ENCODE measurements at regions not wholly inside any gene's neighbourhood (a gene's known extent, or its start where the extent isn't known, plus 50 kb on each side); places are given as distances from the start of the nearest gene placed in this dataset.

DNA sequence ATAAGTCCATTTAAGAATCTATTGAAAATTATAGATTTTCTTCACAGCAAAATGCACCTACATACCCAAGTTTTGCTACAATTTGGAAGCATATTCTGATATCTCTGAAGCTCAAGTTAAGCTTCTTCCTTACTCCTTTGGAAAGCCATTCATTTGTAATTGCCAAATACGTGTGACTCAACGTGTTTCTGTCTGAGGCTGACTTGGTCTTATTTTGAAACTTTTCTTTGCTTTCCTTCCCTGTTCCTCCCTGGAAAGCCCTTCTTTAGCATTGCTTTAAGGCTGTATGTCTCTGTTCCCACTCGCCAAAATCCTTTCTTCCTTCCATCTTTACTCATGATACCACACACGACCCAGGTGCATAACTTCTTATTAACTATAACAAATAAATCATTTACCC, 232.0 kb downstream of the ZBBX start:
- TF ChIP-seq, protein P1, sequence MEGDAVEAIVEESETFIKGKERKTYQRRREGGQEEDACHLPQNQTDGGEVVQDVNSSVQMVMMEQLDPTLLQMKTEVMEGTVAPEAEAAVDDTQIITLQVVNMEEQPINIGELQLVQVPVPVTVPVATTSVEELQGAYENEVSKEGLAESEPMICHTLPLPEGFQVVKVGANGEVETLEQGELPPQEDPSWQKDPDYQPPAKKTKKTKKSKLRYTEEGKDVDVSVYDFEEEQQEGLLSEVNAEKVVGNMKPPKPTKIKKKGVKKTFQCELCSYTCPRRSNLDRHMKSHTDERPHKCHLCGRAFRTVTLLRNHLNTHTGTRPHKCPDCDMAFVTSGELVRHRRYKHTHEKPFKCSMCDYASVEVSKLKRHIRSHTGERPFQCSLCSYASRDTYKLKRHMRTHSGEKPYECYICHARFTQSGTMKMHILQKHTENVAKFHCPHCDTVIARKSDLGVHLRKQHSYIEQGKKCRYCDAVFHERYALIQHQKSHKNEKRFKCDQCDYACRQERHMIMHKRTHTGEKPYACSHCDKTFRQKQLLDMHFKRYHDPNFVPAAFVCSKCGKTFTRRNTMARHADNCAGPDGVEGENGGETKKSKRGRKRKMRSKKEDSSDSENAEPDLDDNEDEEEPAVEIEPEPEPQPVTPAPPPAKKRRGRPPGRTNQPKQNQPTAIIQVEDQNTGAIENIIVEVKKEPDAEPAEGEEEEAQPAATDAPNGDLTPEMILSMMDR (IDR thresholded peaks at IDR 0.05) = no peak
- TF ChIP-seq POLR2AphosphoS5 (IDR thresholded peaks at IDR 0.05) = no peak

All from breast epithelium (tissue), 3 donors.